Neural cell (in vitro differentiated cells): ENCODE measurements at regions not wholly inside any gene's neighbourhood (a gene's known extent, or its start where the extent isn't known, plus 50 kb on each side); places are given as distances from the start of the nearest gene placed in this dataset.

Experiments used
- CTCF ChIP-seq: fragments of 450-650 bp; IDR thresholded peaks from 2 replicates; pipeline ENCODE4 v1.5.1; 2014; ENCODE audit warnings: antibody characterized with exemption, mild to moderate bottlenecking, moderate library complexity; ENCODE audit not compliant: poor library complexity, severe bottlenecking
- EP300 ChIP-seq: fragments of 450-650 bp; conservative IDR thresholded peaks from 2 replicates; pipeline ENCODE4 v1.6.1; 2014; ENCODE audit warnings: antibody characterized with exemption, mild to moderate bottlenecking, moderate library complexity; ENCODE audit not compliant: poor library complexity, severe bottlenecking
- EZH2 ChIP-seq: fragments of 200-600, 300-800 bp; shearing (Covaris generic), sonication (generic); IDR thresholded peaks from 2 replicates; pipeline ENCODE4 v1.6.1; 2014; ENCODE audit warnings: antibody characterized with exemption, low read length, borderline replicate concordance, mild to moderate bottlenecking; ENCODE audit not compliant: insufficient read depth, poor library complexity, severe bottlenecking
- MXI1 ChIP-seq: fragments of 450-650 bp; conservative IDR thresholded peaks from 2 replicates; pipeline ENCODE4 v1.6.1; 2014; ENCODE audit warnings: antibody characterized with exemption, mild to moderate bottlenecking; ENCODE audit not compliant: poor library complexity, severe bottlenecking
- POLR2AphosphoS5 ChIP-seq: IDR thresholded peaks from 2 replicates; pipeline ENCODE4 v1.6.1; 2012
- RAD21 ChIP-seq: fragments of 450-650 bp; conservative IDR thresholded peaks from 2 replicates; pipeline ENCODE4 v1.6.1; 2014; ENCODE audit warnings: antibody characterized with exemption, mild to moderate bottlenecking, moderate library complexity
- SMC3 ChIP-seq: fragments of 450-650 bp; conservative IDR thresholded peaks from 2 replicates; pipeline ENCODE4 v1.6.1; 2014; ENCODE audit warnings: antibody characterized with exemption, mild to moderate bottlenecking, moderate library complexity; ENCODE audit not compliant: poor library complexity
- TAF1 ChIP-seq: IDR thresholded peaks from 2 replicates; pipeline ENCODE4 v1.6.1; 2012; ENCODE audit warnings: low read depth

- TF ChIP-seq CTCF (no peak), EZH2 (no peak), EP300 (no peak), POLR2AphosphoS5 (peak; percentile 9), SMC3 (no peak), TAF1 (no peak), MXI1 (no peak), RAD21 (no peak)
Measured at GRCh38 chr6:86756640-86757229, 180.6 kb upstream of the HTR1E start.
